Body of pancreas (tissue), 4 donors: ENCODE measurements at regions not wholly inside any gene's neighbourhood (a gene's known extent, or its start where the extent isn't known, plus 50 kb on each side); places are given as distances from the start of the nearest gene placed in this dataset.

Experiments used
- ATAC-seq: fragments of 150-250 bp; one replicate; pipeline ENCODE4 v1.9.1; 2016
- DNase-seq, 4 donors: peaks; one replicate each; pipeline ENCODE4 v3.0.0-alpha.2; 2019
- H3K27ac ChIP-seq, 4 donors: fragments of 200-600 bp; sonication (generic); 1 replicate in 3 of 4; 2 replicates in 1 of 4; pipeline versions ENCODE4 v1.5.1 to v1.6.1; 2016 to 2019; ENCODE audit warnings: mild to moderate bottlenecking in 1 of 4, mixed read lengths in 1 of 4, moderate library complexity in 1 of 4
- H3K27me3 ChIP-seq, 2 donors: fragments of 200-600 bp; sonication (generic); one replicate each; pipeline ENCODE4 v1.6.0; 2016; ENCODE audit warnings: mild to moderate bottlenecking in 1 of 2
- H3K36me3 ChIP-seq, 2 donors: fragments of 200-600 bp; sonication (generic); replicated peaks in 1 of 2; 2 replicates each; pipeline ENCODE4 v1.5.1; 2016; ENCODE audit warnings: low read depth in 2 of 2; ENCODE audit not compliant: insufficient read depth in 1 of 2
- H3K4me1 ChIP-seq: fragments of 200-600 bp; sonication (generic); one replicate; pipeline ENCODE4 v1.6.0; 2016
- H3K4me3 ChIP-seq, 2 donors: fragments of 200-600 bp; sonication (generic); 1 replicate in 1 of 2; 2 replicates in 1 of 2; pipeline ENCODE4 v1.5.1; 2016 to 2019
- H3K9me3 ChIP-seq, 3 donors: fragments of 200-600 bp; sonication (generic); 1 replicate in 2 of 3; 2 replicates in 1 of 3; pipeline ENCODE4 v1.5.1; 2016
- POLR2A ChIP-seq, 3 donors: fragments of 450-650 bp; IDR thresholded peaks; one replicate each; pipeline ENCODE4 v1.6.1; 2016; ENCODE audit warnings: antibody characterized with exemption in 3 of 3, mild to moderate bottlenecking in 2 of 3
- WGBS, 2 donors: methylation state at CpG; one replicate each; pipeline ENCODE4 v1.1.5; 2017; 5-methylcytosine and 5-hydroxymethylcytosine counted together
- intact Hi-C: fragments of 100-400 bp; cut with DNase I; formaldehyde crosslinking; loops from one replicate; pipeline ENCODE4 v1.15.1; 2023
- TF ChIP-seq, protein P1 (sequence below), 7 experiments: fragments of 450-650 bp in 4 of 7; fragments of 200-600 bp in 3 of 7; sonication (generic) in 3 of 7; IDR thresholded peaks; one replicate each; pipeline ENCODE4 v1.5.1; 2016 to 2019; ENCODE audit warnings: antibody characterized with exemption in 7 of 7

DNA sequence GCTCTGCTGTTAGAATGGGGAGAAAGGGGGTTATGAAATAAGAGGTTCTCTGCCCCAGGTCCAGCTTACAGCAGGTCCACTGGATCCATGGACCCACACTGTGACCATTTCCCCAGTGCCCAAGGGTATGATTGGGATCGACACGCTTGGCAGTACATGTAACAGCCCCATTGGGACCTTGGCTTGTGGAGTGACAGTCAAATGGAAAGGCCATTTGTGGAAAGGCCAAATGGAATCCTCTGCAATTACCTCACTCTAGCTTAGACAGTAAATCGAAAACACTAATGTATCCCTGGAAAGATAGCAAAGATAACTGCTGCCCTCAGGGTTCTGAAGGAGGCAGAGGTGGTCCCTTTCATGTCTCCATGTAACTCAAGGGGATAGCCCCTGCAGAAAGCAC lies 109.1 kb downstream of the MINAR1 start:
- Histone ChIP-seq H3K27ac (no peak overlapping the region), H3K4me3 (no peak overlapping the region), H3K9me3 (no peaks in the 10 kb centered on the region), H3K36me3 (no peaks in the 10 kb centered on the region), H3K4me1 (no peaks in the 10 kb centered on the region), H3K27me3 (no peaks in the 10 kb centered on the region)
- intact Hi-C loops = no loop called here
- WGBS, 2 donors = 88 to 89% methylated on average over 3 of the region's 3 CpGs
- ATAC-seq (no peak), DNase-seq (no peak)
- no peak for TF ChIP-seq POLR2A (IDR thresholded peaks at IDR 0.05)
- TF ChIP-seq, protein P1, sequence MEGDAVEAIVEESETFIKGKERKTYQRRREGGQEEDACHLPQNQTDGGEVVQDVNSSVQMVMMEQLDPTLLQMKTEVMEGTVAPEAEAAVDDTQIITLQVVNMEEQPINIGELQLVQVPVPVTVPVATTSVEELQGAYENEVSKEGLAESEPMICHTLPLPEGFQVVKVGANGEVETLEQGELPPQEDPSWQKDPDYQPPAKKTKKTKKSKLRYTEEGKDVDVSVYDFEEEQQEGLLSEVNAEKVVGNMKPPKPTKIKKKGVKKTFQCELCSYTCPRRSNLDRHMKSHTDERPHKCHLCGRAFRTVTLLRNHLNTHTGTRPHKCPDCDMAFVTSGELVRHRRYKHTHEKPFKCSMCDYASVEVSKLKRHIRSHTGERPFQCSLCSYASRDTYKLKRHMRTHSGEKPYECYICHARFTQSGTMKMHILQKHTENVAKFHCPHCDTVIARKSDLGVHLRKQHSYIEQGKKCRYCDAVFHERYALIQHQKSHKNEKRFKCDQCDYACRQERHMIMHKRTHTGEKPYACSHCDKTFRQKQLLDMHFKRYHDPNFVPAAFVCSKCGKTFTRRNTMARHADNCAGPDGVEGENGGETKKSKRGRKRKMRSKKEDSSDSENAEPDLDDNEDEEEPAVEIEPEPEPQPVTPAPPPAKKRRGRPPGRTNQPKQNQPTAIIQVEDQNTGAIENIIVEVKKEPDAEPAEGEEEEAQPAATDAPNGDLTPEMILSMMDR (IDR thresholded peaks at IDR 0.05) = no peak

DNA sequence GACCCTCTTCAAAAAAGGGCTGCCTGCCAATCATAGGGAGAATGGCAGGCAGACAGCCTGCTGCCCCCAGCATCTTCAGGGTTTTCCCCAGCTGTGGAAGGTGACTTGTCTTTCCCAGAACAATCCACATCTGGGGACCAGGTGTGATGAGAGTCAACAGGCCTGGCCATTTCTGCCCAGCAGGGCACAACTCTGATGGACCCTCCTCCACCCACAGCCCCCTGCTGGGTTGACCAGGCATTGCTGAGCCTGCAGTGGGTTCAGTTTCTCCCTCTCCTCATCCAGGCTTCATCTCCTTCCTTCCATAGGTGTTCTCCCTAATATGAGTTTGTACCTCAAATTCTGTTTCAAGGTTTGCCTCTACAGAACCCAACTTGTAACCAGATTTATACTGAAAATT lies 111.0 kb downstream of the MINAR1 start:
- H3K4me3 ChIP-seq = no peak overlapping the region
- DNase-seq (no peak), ATAC-seq (no peak)
- no peak overlapping the region for H3K27ac ChIP-seq
- intact Hi-C loops = no loop called here
- no peaks in the 10 kb centered on the region for H3K9me3 ChIP-seq
- TF ChIP-seq POLR2A (IDR thresholded peaks at IDR 0.05) = no peak
- H3K4me1 ChIP-seq = no peaks in the 10 kb centered on the region
- no peaks in the 10 kb centered on the region for H3K27me3 ChIP-seq
- no peaks in the 10 kb centered on the region for H3K36me3 ChIP-seq

DNA sequence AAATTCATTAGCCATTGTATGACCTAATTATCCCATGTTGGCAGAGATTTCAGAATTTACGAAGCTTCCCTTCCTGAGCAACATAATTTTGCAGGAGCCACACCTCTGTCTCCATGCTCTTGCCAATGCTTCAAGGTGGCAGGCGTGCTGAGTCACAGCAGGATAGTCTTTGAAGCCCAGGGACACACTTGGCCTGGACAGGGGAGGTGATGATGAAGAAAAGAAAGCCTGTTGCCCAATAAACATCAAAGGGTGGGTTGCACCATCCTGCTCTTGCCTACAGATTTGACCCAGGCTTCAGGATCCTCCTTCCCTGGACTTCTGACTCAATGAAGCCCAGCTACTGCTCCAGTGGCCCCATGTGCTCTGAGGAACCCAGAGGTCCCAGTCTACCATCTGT lies 117.1 kb downstream of the MINAR1 start:
- intact Hi-C loops = no loop called here
- no peak for DNase-seq
- Histone ChIP-seq H3K9me3 (no peaks in the 10 kb centered on the region), H3K4me1 (no peaks in the 10 kb centered on the region), H3K27me3 (no peaks in the 10 kb centered on the region), H3K4me3 (no peak overlapping the region), H3K27ac (no peak overlapping the region), H3K36me3 (no peaks in the 10 kb centered on the region)
- WGBS, 2 donors = 68% methylated on average over 2 of the region's 2 CpGs
- TF ChIP-seq, protein P1 (IDR thresholded peaks at IDR 0.05) = no peak
- no peak for TF ChIP-seq POLR2A (IDR thresholded peaks at IDR 0.05)
- ATAC-seq = no peak

DNA sequence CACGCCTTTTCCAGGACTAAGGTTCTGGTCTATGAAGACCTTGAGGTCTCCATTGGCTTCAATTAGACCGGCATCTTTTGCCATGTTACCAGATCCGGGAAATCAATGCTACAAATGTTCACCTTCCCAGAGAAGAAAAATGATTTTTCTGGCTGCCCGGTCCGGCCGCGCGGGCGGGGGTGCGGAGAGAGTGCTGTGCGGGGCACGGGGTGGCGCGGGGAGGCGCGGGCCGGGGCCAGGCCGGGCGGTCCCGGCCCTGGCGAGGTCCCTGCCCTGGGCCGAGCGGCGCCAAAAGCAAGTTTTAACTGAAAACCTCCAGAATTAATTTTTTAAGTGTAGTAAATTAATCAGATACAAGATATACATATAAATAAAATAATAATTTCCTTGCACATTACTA lies 128.2 kb downstream of the MINAR1 start:
- DNase-seq (no peak), ATAC-seq (no peak)
- no peak overlapping the region for H3K27ac ChIP-seq
- no peaks in the 10 kb centered on the region for H3K9me3 ChIP-seq
- no peaks in the 10 kb centered on the region for H3K4me1 ChIP-seq
- no peaks in the 10 kb centered on the region for H3K36me3 ChIP-seq
- 85 to 86% methylated on average over 24 of the region's 24 CpGs for WGBS, 2 donors
- H3K4me3 ChIP-seq = no peak overlapping the region
- intact Hi-C loops = no loop called here
- TF ChIP-seq, protein P1 (IDR thresholded peaks at IDR 0.05) = no peak
- no peak for TF ChIP-seq POLR2A (IDR thresholded peaks at IDR 0.05)
- H3K27me3 ChIP-seq = no peaks in the 10 kb centered on the region

DNA sequence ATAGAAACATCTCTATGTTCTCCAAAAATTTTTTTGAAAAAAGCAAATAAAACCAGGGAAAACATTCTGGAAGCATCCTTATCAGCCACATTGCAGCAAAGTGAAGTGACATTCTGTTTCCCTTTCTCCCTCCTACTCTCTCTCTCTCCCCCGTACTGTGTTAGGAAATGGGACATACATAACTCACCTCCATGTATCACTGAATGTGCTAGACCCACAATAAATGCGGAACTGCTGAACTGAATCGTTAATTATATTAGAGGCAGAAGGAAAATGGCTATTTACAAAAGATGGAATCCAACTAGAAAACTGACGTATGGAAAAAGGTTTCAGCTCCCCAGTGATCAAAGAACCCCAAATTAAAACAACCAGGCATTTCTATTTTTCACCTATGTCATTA lies 129.8 kb downstream of the MINAR1 start:
- TF ChIP-seq, protein P1 (IDR thresholded peaks at IDR 0.05) = no peak
- TF ChIP-seq POLR2A (IDR thresholded peaks at IDR 0.05) = no peak
- Histone ChIP-seq H3K4me3 (no peak overlapping the region), H3K4me1 (no peaks in the 10 kb centered on the region), H3K36me3 (no peaks in the 10 kb centered on the region), H3K27ac (no peak overlapping the region), H3K9me3 (no peaks in the 10 kb centered on the region), H3K27me3 (no peaks in the 10 kb centered on the region)
- intact Hi-C loops = no loop called here
- WGBS, 2 donors = 59 to 64% methylated on average over 4 of the region's 4 CpGs
- no peak for ATAC-seq
- no peak for DNase-seq
